RWPE2 (cell line): ENCODE measurements at regions not wholly inside any gene's neighbourhood (a gene's known extent, or its start where the extent isn't known, plus 50 kb on each side); places are given as distances from the start of the nearest gene placed in this dataset.

Source experiments
- ATAC-seq: fragments of 200-7000 bp; cut with Tn5 transposase; 3 replicates; pipeline ENCODE4 v1.9.1; 2021; ENCODE audit warnings: low read depth
- DNase-seq: peaks from one replicate; pipeline ENCODE4 v3.0.0-alpha.2; 2020; ENCODE audit warnings: low spot score
- H3K27ac ChIP-seq: fragments of 450-650 bp; 2 replicates; pipeline ENCODE4 v1.5.1; 2017; ENCODE audit warnings: mild to moderate bottlenecking; ENCODE audit not compliant: poor library complexity, severe bottlenecking
- H3K27me3 ChIP-seq: fragments of 250-450 bp; sonication (Bioruptor Pico); 2 replicates; pipeline ENCODE4 v1.5.1; 2021; ENCODE audit warnings: mild to moderate bottlenecking, moderate library complexity; ENCODE audit not compliant: insufficient read depth, poor library complexity, severe bottlenecking
- H3K36me3 ChIP-seq: fragments of 250-450 bp; sonication (Bioruptor Pico); 2 replicates; pipeline ENCODE4 v1.5.1; 2020; ENCODE audit warnings: low read depth, mild to moderate bottlenecking, moderate library complexity
- H3K4me1 ChIP-seq: fragments of 250-450 bp; sonication (Bioruptor Pico); 2 replicates; pipeline ENCODE4 v1.5.1; 2021; ENCODE audit warnings: mild to moderate bottlenecking, moderate library complexity; ENCODE audit not compliant: insufficient read depth, poor library complexity, severe bottlenecking
- H3K4me3 ChIP-seq: fragments of 250-450 bp; sonication (Bioruptor Pico); 2 replicates; pipeline ENCODE4 v1.5.1; 2021; ENCODE audit warnings: mild to moderate bottlenecking, moderate library complexity; ENCODE audit not compliant: severe bottlenecking
- H3K9me3 ChIP-seq: fragments of 250-450 bp; sonication (Bioruptor Pico); 2 replicates; pipeline ENCODE4 v1.5.1; 2021; ENCODE audit warnings: mild to moderate bottlenecking, moderate library complexity; ENCODE audit not compliant: severe bottlenecking
- TF ChIP-seq, protein P1 (sequence below): fragments of 450-650 bp; IDR thresholded peaks from one replicate; pipeline ENCODE4 v1.5.1; 2017; ENCODE audit warnings: mild to moderate bottlenecking, moderate library complexity; ENCODE audit not compliant: poor library complexity, severe bottlenecking

DNA sequence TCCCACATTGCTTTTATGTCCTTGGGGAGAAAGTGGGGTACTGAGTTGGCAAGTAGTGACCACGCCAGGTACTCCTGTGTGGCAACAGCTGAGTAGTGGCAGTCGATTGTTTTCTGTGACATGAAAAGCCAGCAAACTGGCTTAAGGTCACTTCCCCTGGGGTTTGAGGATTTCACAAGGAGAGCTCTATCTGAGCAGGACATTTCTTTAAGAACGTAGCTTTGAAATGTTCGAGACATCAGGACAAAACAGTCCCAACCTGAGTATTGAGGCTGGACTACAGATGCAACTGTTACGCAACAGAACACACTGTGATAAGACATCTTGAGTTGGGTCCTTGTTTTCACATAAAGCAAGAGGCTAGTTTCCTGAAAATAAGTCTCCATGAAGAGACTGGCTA lies 146.7 kb upstream of the KLF14 start:
- Histone ChIP-seq H3K27ac (peak overlapping the region; percentile 100), H3K4me3 (no peak overlapping the region), H3K9me3 (no peaks in the 10 kb centered on the region), H3K4me1 (peaks cover 12% of the 10 kb centered on the region), H3K36me3 (peaks cover 95% of the 10 kb centered on the region), H3K27me3 (no peaks in the 10 kb centered on the region)
- ATAC-seq (no peak), DNase-seq (no peak)
- TF ChIP-seq, protein P1, sequence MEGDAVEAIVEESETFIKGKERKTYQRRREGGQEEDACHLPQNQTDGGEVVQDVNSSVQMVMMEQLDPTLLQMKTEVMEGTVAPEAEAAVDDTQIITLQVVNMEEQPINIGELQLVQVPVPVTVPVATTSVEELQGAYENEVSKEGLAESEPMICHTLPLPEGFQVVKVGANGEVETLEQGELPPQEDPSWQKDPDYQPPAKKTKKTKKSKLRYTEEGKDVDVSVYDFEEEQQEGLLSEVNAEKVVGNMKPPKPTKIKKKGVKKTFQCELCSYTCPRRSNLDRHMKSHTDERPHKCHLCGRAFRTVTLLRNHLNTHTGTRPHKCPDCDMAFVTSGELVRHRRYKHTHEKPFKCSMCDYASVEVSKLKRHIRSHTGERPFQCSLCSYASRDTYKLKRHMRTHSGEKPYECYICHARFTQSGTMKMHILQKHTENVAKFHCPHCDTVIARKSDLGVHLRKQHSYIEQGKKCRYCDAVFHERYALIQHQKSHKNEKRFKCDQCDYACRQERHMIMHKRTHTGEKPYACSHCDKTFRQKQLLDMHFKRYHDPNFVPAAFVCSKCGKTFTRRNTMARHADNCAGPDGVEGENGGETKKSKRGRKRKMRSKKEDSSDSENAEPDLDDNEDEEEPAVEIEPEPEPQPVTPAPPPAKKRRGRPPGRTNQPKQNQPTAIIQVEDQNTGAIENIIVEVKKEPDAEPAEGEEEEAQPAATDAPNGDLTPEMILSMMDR = no peak

- H3K4me1 ChIP-seq = peaks cover 17% of the 10 kb centered on the region
- H3K27me3 ChIP-seq = no peaks in the 10 kb centered on the region
- ATAC-seq (no peak), DNase-seq (no peak)
- TF ChIP-seq, protein P1 = no peak
- peaks cover 95% of the 10 kb centered on the region for H3K36me3 ChIP-seq
- no peaks in the 10 kb centered on the region for H3K9me3 ChIP-seq
- H3K27ac ChIP-seq = peak overlapping the region; percentile 100
- no peak overlapping the region for H3K4me3 ChIP-seq
Measured at GRCh38 chr7:130881091-130881798, 147.2 kb upstream of the KLF14 start.

DNA sequence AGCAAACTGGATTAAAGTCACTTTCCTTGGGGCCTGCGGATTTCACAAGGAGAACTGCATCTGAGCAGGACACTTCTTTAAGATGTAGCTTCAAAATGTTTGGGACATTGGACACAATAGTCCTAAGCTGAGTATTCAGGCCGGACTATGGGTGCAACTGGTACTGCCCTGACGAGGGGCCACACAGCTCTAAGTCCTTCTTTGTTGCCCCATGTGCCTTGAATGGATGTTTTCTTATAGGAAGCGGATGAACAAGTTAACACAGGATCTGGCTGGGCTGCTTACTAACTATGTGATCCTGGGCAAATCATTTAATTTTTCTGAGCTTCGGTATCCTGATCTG lies 147.8 kb upstream of the KLF14 start:
- H3K27ac ChIP-seq = peak overlapping the region; percentile 100
- H3K36me3 ChIP-seq = peaks cover 95% of the 10 kb centered on the region

GRCh38 chr7:130882396-130882795 lies 148.4 kb upstream of the KLF14 start:
- H3K27me3 ChIP-seq = no peaks in the 10 kb centered on the region
- no peaks in the 10 kb centered on the region for H3K9me3 ChIP-seq
- no peak for ATAC-seq
- H3K4me1 ChIP-seq = peaks cover 29% of the 10 kb centered on the region
- no peak overlapping the region for H3K4me3 ChIP-seq
- TF ChIP-seq, protein P1 = no peak
- peak overlapping the region; percentile 100 for H3K27ac ChIP-seq
- DNase-seq = no peak
- peaks cover 93% of the 10 kb centered on the region for H3K36me3 ChIP-seq

More for the DNA sequence above, 147.8 kb upstream of the KLF14 start:
- no peak for DNase-seq
- H3K4me1 ChIP-seq = peaks cover 23% of the 10 kb centered on the region
- no peaks in the 10 kb centered on the region for H3K27me3 ChIP-seq
- H3K9me3 ChIP-seq = no peaks in the 10 kb centered on the region
- TF ChIP-seq, protein P1 = no peak
- no peak overlapping the region for H3K4me3 ChIP-seq
- no peak for ATAC-seq

DNA sequence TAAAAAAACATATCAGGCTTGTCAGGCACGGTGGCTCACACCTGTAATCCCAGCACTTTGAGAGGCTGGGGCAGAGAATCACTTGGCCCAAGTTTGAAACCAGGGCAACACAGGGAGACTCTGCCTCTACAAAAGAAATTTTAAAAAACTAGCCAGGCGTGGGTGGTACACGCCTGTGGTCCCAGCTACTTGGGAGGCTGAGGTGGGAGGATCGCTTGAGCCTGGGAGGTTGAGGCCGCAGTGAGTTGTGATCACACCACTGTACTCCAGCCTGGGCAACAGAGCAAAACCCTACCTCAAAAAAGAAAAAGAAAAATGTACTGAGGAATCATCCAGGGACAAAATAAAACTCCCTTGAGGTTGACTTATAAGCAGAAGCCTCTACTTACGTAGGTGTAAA lies 149.9 kb upstream of the KLF14 start:
- Histone ChIP-seq H3K27ac (peak overlapping the region; percentile 100), H3K4me3 (no peak overlapping the region), H3K27me3 (no peaks in the 10 kb centered on the region), H3K4me1 (peaks cover 44% of the 10 kb centered on the region), H3K36me3 (peaks cover 93% of the 10 kb centered on the region), H3K9me3 (no peaks in the 10 kb centered on the region)
- no peak for DNase-seq
- no peak for ATAC-seq
- TF ChIP-seq, protein P1 = no peak
